B cell (primary cell): ENCODE measurements at regions not wholly inside any gene's neighbourhood (a gene's known extent, or its start where the extent isn't known, plus 50 kb on each side); places are given as distances from the start of the nearest gene placed in this dataset.

Source experiments
- ATAC-seq: fragments of 200-7000 bp; cut with Tn5 transposase; one replicate; pipeline ENCODE4 v1.10.0; 2021; ENCODE audit warnings: low read depth, mild to moderate bottlenecking, moderate number of reproducible peaks, moderate library complexity
- CTCF ChIA-PET: fragments of 350-600 bp; sonication (Branson Sonifier 250); formaldehyde crosslinking; loops from one replicate; lab custom pipeline; 2021; ENCODE audit warnings: antibody characterized with exemption, inconsistent platforms; lab: Charles Lee
- POLR2A ChIA-PET: fragments of 350-600 bp; sonication (Branson Sonifier 250); formaldehyde crosslinking; loops from one replicate; lab custom pipeline; 2021; ENCODE audit warnings: antibody characterized with exemption; lab: Charles Lee
- DNase-seq: peaks from one replicate; pipeline ENCODE4 v3.0.0; 2013
- H2AFZ ChIP-seq: 2 replicates; pipeline ENCODE4 v1.6.1; 2012; ENCODE audit warnings: mild to moderate bottlenecking, low read depth, low read length; ENCODE audit not compliant: insufficient read depth, poor library complexity, severe bottlenecking
- H3K27ac ChIP-seq, 2 donors: 1 replicate in 1 of 2; 2 replicates in 1 of 2; pipeline ENCODE4 v1.5.1; 2012 to 2013; ENCODE audit warnings: low read length in 2 of 2, mild to moderate bottlenecking in 2 of 2, moderate library complexity in 1 of 2
- H3K27me3 ChIP-seq, 4 experiments: fragments of 200-600 bp in 1 of 4; sonication (generic) in 1 of 4; replicated peaks in 1 of 4; 1 replicate in 2 of 4; 2 replicates in 2 of 4; pipeline versions ENCODE4 v1.6.1 to v1.7.0; 2013 to 2016; ENCODE audit warnings: low read length in 3 of 4, mild to moderate bottlenecking in 2 of 4, mixed read lengths in 1 of 4, moderate library complexity in 1 of 4; ENCODE audit not compliant: insufficient read depth in 4 of 4, control insufficient read depth in 3 of 4; ENCODE audit errors: control extremely low read depth in 1 of 4
- H3K36me3 ChIP-seq, 2 experiments: replicated peaks in 1 of 2; 1 replicate in 1 of 2; 2 replicates in 1 of 2; pipeline versions ENCODE4 v1.6.1 to v1.7.1; 2013; ENCODE audit warnings: low read length in 1 of 2; ENCODE audit not compliant: insufficient read depth in 2 of 2, control insufficient read depth in 1 of 2; ENCODE audit errors: control extremely low read depth in 1 of 2, extremely low read depth in 1 of 2
- H3K4me1 ChIP-seq, 2 donors: fragments of 200-600 bp in 1 of 2; sonication (generic) in 1 of 2; 1 replicate in 1 of 2; 2 replicates in 1 of 2; pipeline versions ENCODE4 v1.5.1 to v1.6.1; 2013 to 2017; ENCODE audit warnings: low read length in 2 of 2; ENCODE audit not compliant: control insufficient read depth in 2 of 2, insufficient read depth in 2 of 2
- H3K4me2 ChIP-seq: replicated peaks from 2 replicates; pipeline ENCODE3; 2012; ENCODE audit warnings: mild to moderate bottlenecking, low read depth, low read length; ENCODE audit not compliant: poor library complexity, severe bottlenecking
- H3K4me3 ChIP-seq, 5 experiments: fragments of 200-600 bp in 1 of 5; sonication (generic) in 1 of 5; 1 replicate in 3 of 5; 2 replicates in 2 of 5; pipeline versions ENCODE4 v1.5.1 to v1.7.0; 2011 to 2016; ENCODE audit warnings: low read length in 4 of 5, mild to moderate bottlenecking in 4 of 5, low read depth in 2 of 5, control low read depth in 1 of 5, moderate library complexity in 1 of 5; ENCODE audit not compliant: insufficient read depth in 1 of 5; ENCODE audit errors: control extremely low read depth in 1 of 5, extremely low read depth in 1 of 5
- H3K79me2 ChIP-seq: fragments of 200-600 bp; sonication (generic); one replicate; pipeline ENCODE4 v1.6.0; 2016; ENCODE audit warnings: low read length; ENCODE audit not compliant: control insufficient read depth, insufficient read depth
- H3K9ac ChIP-seq: fragments of 200-600 bp; sonication (generic); 2 replicates; pipeline ENCODE4 v1.6.1; 2017; ENCODE audit warnings: mild to moderate bottlenecking, low read length, moderate library complexity
- H3K9me3 ChIP-seq, 3 donors: one replicate each; pipeline versions ENCODE4 v1.6.1 to v1.7.1; 2013; ENCODE audit warnings: low read length in 2 of 3; ENCODE audit not compliant: control insufficient read depth in 2 of 3, insufficient read depth in 1 of 3; ENCODE audit errors: control extremely low read depth in 1 of 3
- H4K20me1 ChIP-seq: 2 replicates; pipeline ENCODE4 v1.6.0; 2012; ENCODE audit warnings: mild to moderate bottlenecking, low read length; ENCODE audit not compliant: insufficient read depth, control insufficient read depth, poor library complexity, severe bottlenecking
- H3K27ac Mint-ChIP-seq: one replicate; pipeline ENCODE4 v1.8.0; 2021; ENCODE audit warnings: mixed read lengths
- H3K27me3 Mint-ChIP-seq: one replicate; pipeline ENCODE4 v1.8.0; 2021; ENCODE audit warnings: mixed read lengths
- H3K4me1 Mint-ChIP-seq: one replicate; pipeline ENCODE4 v1.8.0; 2021; ENCODE audit warnings: mixed read lengths
- H3K4me3 Mint-ChIP-seq: one replicate; pipeline ENCODE4 v1.8.0; 2021; ENCODE audit warnings: mixed read lengths
- H3K9me3 Mint-ChIP-seq: one replicate; pipeline ENCODE4 v1.8.0; 2022; ENCODE audit warnings: mixed read lengths; ENCODE audit not compliant: insufficient read depth
- CTCF ChIP-seq: fragments of 200-600 bp; IDR thresholded peaks from one replicate; pipeline ENCODE4 v1.8.0; 2022; ENCODE audit warnings: antibody characterized with exemption, mild to moderate bottlenecking
- EZH2 ChIP-seq: IDR thresholded peaks from 2 replicates; pipeline ENCODE4 v1.6.1; 2012; ENCODE audit warnings: borderline replicate concordance, low read depth, mild to moderate bottlenecking, moderate library complexity, low read length; ENCODE audit not compliant: insufficient read depth, poor library complexity, severe bottlenecking
- WGBS: methylation state at CpG from one replicate; pipeline ENCODE4 v1.1.5; 2013; ENCODE audit warnings: missing lambda C conversion rate; ENCODE audit not compliant: insufficient coverage; 5-methylcytosine and 5-hydroxymethylcytosine counted together
- intact Hi-C: fragments of 100-400 bp; cut with micrococcal nuclease; formaldehyde crosslinking; loops from one replicate; pipeline ENCODE4 v1.10.0; 2022

- no peak overlapping the region for H3K27ac ChIP-seq
- H3K36me3 ChIP-seq, result no peaks in the 10 kb centered on the region
- no peaks in the 10 kb centered on the region for H3K9me3 ChIP-seq
- no peaks in the 10 kb centered on the region for H3K4me1 ChIP-seq
- DNase-seq (no peak), ATAC-seq (no peak)
- ChIA-PET CTCF (no interaction called here), POLR2A (no interaction called here)
- no peak overlapping the region for H3K27ac Mint-ChIP-seq
- intact Hi-C loops, result no loop called here
- WGBS, result 70% methylated on average over 1 of the region's 2 CpGs
- no peak overlapping the region for H3K9ac ChIP-seq
- no peaks in the 10 kb centered on the region for H3K4me1 Mint-ChIP-seq
- H3K4me3 Mint-ChIP-seq, result no peak overlapping the region
- H3K27me3 Mint-ChIP-seq, result peaks cover 7% of the 10 kb centered on the region
- no peak overlapping the region for H3K4me3 ChIP-seq
- no peaks in the 10 kb centered on the region for H3K27me3 ChIP-seq
- no peak for TF ChIP-seq CTCF
- no peak for TF ChIP-seq EZH2
- no peaks in the 10 kb centered on the region for H3K9me3 Mint-ChIP-seq
- no peak overlapping the region for H3K4me2 ChIP-seq
- H4K20me1 ChIP-seq, result no peaks in the 10 kb centered on the region
- no peak overlapping the region for H2AFZ ChIP-seq
- no peaks in the 10 kb centered on the region for H3K79me2 ChIP-seq
Observed at GRCh38 chr15:92283813-92284212, 109.9 kb upstream of the ST8SIA2 start.

DNA sequence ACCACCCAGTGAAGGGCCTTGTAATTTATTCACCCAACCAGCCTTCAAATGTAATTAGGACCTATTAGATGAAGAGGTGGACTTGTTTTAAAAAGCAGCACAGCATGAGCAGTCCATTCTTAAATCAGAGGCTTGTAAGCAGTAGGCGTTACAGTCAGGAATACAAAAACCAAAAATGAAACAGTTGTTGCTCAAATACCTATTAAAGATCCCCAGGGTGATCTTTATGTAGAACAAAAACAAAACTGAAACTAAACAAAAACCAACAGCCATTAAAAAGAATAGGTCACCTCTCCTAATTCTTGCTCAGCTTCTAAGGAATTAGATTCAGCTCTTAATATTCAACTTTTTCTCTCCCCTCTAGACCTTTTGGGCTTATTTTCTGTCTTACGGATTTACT is 104.9 kb upstream of the ST8SIA2 start:
- DNase-seq (no peak), ATAC-seq (no peak)
- no peaks in the 10 kb centered on the region for H3K4me1 ChIP-seq
- intact Hi-C loops, result no loop called here
- CTCF ChIA-PET, result no interaction called here
- H3K4me2 ChIP-seq, result no peak overlapping the region
- H3K79me2 ChIP-seq, result no peaks in the 10 kb centered on the region
- WGBS, result 50% methylated on average over 1 of the region's 2 CpGs
- no peak overlapping the region for H3K4me3 ChIP-seq
- no peaks in the 10 kb centered on the region for H3K27me3 ChIP-seq
- H3K9me3 ChIP-seq, result no peaks in the 10 kb centered on the region
- Mint-ChIP-seq H3K4me1 (no peaks in the 10 kb centered on the region), H3K27ac (no peak overlapping the region), H3K4me3 (no peak overlapping the region), H3K9me3 (no peaks in the 10 kb centered on the region), H3K27me3 (peaks cover 3% of the 10 kb centered on the region)
- no peak overlapping the region for H2AFZ ChIP-seq
- H3K9ac ChIP-seq, result no peak overlapping the region
- no peaks in the 10 kb centered on the region for H4K20me1 ChIP-seq
- H3K27ac ChIP-seq, result no peak overlapping the region
- POLR2A ChIA-PET, result no interaction called here
- H3K36me3 ChIP-seq, result no peaks in the 10 kb centered on the region
- TF ChIP-seq CTCF, result no peak
- TF ChIP-seq EZH2, result no peak
